ENCODE measurements at regions not wholly inside any gene's neighbourhood (a gene's known extent, or its start where the extent isn't known, plus 50 kb on each side); places are given as distances from the start of the nearest gene placed in this dataset.

DNA sequence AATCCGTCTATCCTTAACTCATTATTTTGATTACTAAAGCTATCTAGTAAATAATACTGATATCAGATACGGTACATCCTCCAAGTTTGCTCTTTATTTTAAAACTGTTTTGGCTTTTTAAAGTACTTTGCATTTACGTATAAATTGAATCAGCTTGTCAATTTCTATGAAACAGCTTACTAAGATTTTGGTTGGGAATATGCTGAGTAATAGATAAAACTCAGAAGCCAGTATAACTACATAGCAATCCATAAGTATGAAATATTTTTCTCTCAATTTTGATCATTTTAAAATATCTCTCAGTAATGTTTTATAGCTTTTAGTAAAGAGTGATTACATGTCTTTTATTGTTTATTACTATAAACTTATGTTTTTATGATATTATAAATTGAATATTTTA lies 116.2 kb upstream of the SOX11 start:
- TF ChIP-seq, protein P1, sequence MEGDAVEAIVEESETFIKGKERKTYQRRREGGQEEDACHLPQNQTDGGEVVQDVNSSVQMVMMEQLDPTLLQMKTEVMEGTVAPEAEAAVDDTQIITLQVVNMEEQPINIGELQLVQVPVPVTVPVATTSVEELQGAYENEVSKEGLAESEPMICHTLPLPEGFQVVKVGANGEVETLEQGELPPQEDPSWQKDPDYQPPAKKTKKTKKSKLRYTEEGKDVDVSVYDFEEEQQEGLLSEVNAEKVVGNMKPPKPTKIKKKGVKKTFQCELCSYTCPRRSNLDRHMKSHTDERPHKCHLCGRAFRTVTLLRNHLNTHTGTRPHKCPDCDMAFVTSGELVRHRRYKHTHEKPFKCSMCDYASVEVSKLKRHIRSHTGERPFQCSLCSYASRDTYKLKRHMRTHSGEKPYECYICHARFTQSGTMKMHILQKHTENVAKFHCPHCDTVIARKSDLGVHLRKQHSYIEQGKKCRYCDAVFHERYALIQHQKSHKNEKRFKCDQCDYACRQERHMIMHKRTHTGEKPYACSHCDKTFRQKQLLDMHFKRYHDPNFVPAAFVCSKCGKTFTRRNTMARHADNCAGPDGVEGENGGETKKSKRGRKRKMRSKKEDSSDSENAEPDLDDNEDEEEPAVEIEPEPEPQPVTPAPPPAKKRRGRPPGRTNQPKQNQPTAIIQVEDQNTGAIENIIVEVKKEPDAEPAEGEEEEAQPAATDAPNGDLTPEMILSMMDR (conservative IDR thresholded peaks at IDR 0.05; ENCODE audit: low read depth, low read length), result no peak
- no peak overlapping the region for H3K4me3 ChIP-seq (ENCODE audit: low read depth, low read length)
- DNase-seq (ENCODE audit: low read depth), result no peak

DNA sequence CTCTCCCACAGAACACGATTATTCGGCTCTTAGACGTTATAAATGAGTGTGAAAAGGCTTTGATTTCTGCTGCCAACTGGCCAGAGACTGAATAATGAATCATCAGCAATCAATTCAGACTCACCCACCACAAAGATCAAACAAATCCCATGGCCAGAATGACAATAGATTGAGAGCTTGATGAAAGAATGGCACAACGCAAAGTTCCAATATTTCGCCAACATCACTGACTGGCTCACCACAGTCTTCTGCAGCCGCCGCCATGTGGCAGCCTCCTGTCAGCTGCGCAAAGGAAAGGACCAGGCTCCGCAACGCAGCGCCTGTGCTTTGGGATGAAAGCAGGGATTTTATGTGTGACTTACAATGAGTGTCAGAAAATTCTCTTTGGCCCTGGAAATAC lies 104.4 kb upstream of the SOX11 start:
- no peak overlapping the region for H3K4me3 ChIP-seq (ENCODE audit: low read depth, low read length)
- DNase-seq (ENCODE audit: low read depth), result no peak
- TF ChIP-seq, protein P1 (conservative IDR thresholded peaks at IDR 0.05; ENCODE audit: low read depth, low read length), result no peak

DNA sequence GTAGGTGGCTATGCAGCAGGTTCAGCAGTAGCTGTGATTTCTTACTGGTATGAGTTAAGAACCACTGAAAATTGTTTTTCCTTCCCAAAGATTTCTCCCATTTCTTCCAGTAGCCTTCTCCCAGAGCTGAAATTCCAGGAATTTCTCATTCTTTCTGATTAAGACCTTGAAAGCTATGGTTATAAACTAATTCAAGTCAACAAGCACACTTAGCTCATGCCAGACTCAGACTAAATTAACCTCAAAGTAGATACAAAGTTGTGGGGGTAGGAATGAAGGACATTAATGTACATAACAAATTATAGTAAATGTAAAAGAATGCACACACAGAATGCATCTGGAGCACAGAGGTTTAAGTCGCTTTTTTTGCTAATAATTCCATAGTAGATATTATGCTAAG lies 103.6 kb upstream of the SOX11 start:
- TF ChIP-seq, protein P1 (conservative IDR thresholded peaks at IDR 0.05; ENCODE audit: low read depth, low read length), result no peak
- no peak for DNase-seq (ENCODE audit: low read depth)
- no peak overlapping the region for H3K4me3 ChIP-seq (ENCODE audit: low read depth, low read length)

DNA sequence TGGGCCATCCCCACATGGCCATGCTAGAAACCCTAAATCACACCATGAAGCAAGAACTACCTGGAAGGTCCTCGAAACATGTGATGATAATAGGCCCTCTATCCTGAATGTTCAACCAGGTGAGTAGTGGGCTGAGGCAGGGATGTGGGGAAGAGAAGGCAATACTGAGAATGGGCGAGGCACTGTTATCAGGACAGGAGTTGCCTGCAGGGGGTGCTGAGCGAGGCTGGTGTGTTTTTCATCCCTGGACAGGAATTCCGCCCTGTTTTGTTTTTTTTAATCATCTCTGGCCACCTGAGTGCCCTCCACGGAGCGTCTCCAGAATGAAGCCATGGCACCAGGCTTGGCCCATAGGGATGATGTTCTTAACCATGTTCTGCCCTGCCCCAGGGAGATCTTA lies 103.0 kb upstream of the SOX11 start:
- no peak overlapping the region for H3K4me3 ChIP-seq (ENCODE audit: low read depth, low read length)
- TF ChIP-seq, protein P1 (conservative IDR thresholded peaks at IDR 0.05; ENCODE audit: low read depth, low read length), result no peak
- DNase-seq (ENCODE audit: low read depth), result no peak

DNA sequence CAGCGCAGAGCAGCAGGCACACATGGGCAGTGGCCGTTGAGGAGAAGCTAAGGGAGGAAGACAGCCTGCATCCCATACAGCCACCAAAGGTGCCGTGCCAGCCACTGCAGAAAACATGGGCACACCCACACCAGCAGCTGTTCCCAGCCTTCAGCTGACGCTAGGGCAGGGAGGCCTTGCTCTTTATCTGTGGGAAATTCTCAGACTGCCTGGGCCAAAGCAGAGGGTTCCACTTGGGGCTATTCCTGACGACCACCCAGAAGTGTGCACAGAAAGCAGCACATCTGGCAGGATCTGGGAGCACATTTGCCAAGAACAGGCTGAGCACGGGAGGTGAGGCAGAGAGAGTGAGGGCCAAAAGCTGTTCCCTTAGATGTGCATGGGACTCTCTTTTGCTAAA lies 101.3 kb upstream of the SOX11 start:
- no peak overlapping the region for H3K4me3 ChIP-seq (ENCODE audit: low read depth, low read length)
- TF ChIP-seq, protein P1 (conservative IDR thresholded peaks at IDR 0.05; ENCODE audit: low read depth, low read length), result no peak
- DNase-seq (ENCODE audit: low read depth), result no peak

DNA sequence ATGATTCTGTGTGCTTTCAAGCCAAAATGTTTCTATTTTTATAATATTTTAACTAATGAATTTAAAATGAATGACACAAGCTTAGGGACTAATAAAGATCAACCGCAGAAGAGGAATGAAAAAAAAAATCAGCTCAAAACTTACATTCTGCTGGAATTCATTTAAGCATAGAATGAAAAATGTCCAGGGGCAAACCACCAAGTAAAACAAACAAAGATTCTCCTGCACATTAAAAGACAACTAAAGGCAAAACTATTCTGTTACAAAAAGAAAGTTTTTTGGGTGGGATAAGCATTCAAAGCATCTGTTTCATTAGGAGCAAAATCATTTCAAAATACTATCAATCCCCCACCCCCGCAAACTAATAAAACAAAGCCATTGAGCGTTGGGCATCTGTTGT lies 99.3 kb upstream of the SOX11 start:
- TF ChIP-seq, protein P1 (conservative IDR thresholded peaks at IDR 0.05; ENCODE audit: low read depth, low read length), result no peak
- no peak for DNase-seq (ENCODE audit: low read depth)
- H3K4me3 ChIP-seq (ENCODE audit: low read depth, low read length), result no peak overlapping the region

DNA sequence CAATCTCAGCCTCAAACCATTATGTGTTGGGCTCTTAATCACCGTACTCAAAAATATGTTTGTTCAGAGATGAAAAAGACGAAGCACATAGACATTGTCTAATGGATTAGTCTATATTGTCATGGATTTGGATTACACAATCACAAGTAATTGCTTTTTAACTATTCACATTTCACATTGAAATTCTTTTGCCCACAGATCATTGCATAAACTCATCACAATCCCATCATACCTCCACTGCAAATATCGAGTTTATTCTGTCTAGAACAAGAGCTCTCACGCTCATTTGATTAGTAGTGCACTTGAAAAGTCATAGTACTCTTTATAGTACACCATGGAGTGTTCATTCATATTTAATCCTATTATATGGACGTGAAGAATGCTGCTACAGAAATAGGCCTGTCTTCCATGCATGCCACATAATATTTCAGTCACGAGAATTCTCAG lies 97.9 kb upstream of the SOX11 start:
- TF ChIP-seq, protein P1 (conservative IDR thresholded peaks at IDR 0.05; ENCODE audit: low read depth, low read length), result no peak
- no peak overlapping the region for H3K4me3 ChIP-seq (ENCODE audit: low read depth, low read length)
- no peak for DNase-seq (ENCODE audit: low read depth)
